HUES64 (cell line): ENCODE measurements at regions not wholly inside any gene's neighbourhood (a gene's known extent, or its start where the extent isn't known, plus 50 kb on each side); places are given as distances from the start of the nearest gene placed in this dataset.

Experiments used
- H3K27ac ChIP-seq: 2 replicates; pipeline ENCODE4 v1.7.0; 2013; ENCODE audit warnings: low read depth, low read length, inconsistent platforms
- H3K27me3 ChIP-seq: 2 replicates; pipeline ENCODE4 v1.6.1; 2013; ENCODE audit warnings: mild to moderate bottlenecking, low read length; ENCODE audit not compliant: insufficient read depth
- H3K36me3 ChIP-seq: 2 replicates; pipeline ENCODE4 v1.6.1; 2013; ENCODE audit warnings: mild to moderate bottlenecking, low read length; ENCODE audit not compliant: insufficient read depth
- H3K4me1 ChIP-seq: 2 replicates; pipeline ENCODE4 v1.6.1; 2013; ENCODE audit warnings: mild to moderate bottlenecking, low read length, moderate library complexity; ENCODE audit not compliant: insufficient read depth
- H3K4me3 ChIP-seq: 2 replicates; pipeline ENCODE4 v1.5.1; 2013; ENCODE audit warnings: mild to moderate bottlenecking, low read length, moderate library complexity
- H3K9ac ChIP-seq: 2 replicates; pipeline ENCODE4 v1.6.1; 2013; ENCODE audit warnings: mild to moderate bottlenecking, low read depth, low read length
- H3K9me3 ChIP-seq: 2 replicates; pipeline ENCODE4 v1.6.1; 2013; ENCODE audit warnings: low read depth, low read length; ENCODE audit not compliant: insufficient read depth
- WGBS: fragments of 150-250, 120-280 bp; methylation state at CpG from one replicate; pipeline ENCODE4 v1.1.7; 2013; ENCODE audit warnings: missing lambda C conversion rate; 5-methylcytosine and 5-hydroxymethylcytosine counted together

DNA sequence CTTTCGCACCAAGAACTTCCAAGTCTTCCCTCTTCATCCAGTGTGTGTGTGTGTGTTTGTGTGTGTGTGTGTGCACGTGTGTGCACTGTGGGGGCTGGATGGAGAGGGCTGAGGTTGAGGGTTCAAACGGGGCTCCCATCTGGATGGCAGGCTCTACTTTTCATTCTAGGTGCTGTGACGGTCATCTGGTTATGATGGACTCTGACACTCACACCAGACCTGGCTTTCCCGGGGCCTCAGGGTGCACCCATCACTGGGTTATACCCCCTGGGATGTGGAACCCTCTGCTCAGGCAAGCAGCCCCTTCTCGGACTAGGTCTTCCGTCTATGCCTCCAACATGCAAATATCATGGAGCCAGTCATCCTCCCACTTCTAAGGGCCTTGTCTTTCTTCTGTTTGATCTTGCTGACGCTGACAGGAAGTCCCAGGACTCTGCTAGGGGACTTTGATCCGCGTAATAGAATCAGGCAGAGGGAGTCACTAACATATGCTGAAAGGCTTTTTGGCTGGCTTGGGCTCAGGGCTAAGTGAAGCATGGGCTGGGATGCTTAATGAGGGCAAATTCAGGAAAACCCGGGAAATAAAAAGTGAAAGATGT is 313.6 kb downstream of the CDC5L start:
- Histone ChIP-seq H3K27ac (no peak overlapping the region), H3K4me3 (no peak overlapping the region), H3K4me1 (peaks cover 14% of the 10 kb centered on the region), H3K36me3 (no peaks in the 10 kb centered on the region), H3K27me3 (no peaks in the 10 kb centered on the region), H3K9ac (no peak overlapping the region), H3K9me3 (no peaks in the 10 kb centered on the region)
- 68% methylated on average over 11 of the region's 11 CpGs for WGBS

DNA sequence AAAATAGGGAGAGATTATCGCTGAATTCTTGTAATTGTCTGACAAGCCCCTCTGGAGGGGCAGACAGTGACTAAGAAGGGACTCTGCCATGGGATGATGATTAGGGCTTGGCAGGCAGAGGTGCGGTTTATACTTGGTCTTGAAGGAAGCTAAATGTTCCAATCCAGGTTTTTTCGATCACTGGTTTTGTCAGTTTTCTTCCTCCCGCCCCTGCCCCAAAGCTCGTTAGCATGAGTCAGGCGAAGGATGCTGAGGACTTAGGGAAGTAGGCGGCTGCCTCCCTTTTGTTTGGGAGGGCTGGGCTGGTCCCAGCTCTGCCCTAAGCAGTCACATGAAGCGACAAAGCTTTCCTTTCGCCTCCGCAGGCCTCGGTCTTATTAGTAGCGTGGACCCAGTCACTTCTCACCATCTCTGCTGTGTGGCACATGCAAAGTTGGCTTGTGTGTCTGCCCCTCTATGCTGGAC is 314.2 kb downstream of the CDC5L start:
- 49% methylated on average over 12 of the region's 12 CpGs for WGBS
- no peak overlapping the region for H3K27ac ChIP-seq
- no peaks in the 10 kb centered on the region for H3K27me3 ChIP-seq
- peaks cover 14% of the 10 kb centered on the region for H3K4me1 ChIP-seq
- H3K36me3 ChIP-seq, result no peaks in the 10 kb centered on the region
- no peak overlapping the region for H3K9ac ChIP-seq
- no peak overlapping the region for H3K4me3 ChIP-seq
- H3K9me3 ChIP-seq, result no peaks in the 10 kb centered on the region

DNA sequence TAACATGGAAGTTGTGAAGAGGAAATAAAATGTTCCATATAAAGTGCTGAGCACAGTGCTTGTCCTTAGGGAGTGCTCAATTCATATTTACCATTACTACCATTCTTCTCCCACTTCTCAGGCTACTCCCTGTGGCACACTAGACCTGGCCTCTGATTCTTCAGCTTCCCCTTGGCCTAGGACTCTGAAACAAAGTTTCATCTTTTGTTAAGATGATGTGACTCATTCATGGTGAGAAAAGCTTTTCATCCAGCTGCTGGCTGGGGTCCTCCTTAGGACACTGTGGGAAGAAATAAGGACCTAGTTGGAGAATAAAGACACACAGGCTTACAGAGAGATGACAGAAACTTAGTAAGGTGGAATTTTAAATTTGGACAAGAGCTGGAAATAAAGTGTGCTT is 314.8 kb downstream of the CDC5L start:
- Histone ChIP-seq H3K36me3 (no peaks in the 10 kb centered on the region), H3K27ac (no peak overlapping the region), H3K9ac (no peak overlapping the region), H3K4me1 (peaks cover 14% of the 10 kb centered on the region), H3K27me3 (no peaks in the 10 kb centered on the region), H3K4me3 (no peak overlapping the region), H3K9me3 (no peaks in the 10 kb centered on the region)

DNA sequence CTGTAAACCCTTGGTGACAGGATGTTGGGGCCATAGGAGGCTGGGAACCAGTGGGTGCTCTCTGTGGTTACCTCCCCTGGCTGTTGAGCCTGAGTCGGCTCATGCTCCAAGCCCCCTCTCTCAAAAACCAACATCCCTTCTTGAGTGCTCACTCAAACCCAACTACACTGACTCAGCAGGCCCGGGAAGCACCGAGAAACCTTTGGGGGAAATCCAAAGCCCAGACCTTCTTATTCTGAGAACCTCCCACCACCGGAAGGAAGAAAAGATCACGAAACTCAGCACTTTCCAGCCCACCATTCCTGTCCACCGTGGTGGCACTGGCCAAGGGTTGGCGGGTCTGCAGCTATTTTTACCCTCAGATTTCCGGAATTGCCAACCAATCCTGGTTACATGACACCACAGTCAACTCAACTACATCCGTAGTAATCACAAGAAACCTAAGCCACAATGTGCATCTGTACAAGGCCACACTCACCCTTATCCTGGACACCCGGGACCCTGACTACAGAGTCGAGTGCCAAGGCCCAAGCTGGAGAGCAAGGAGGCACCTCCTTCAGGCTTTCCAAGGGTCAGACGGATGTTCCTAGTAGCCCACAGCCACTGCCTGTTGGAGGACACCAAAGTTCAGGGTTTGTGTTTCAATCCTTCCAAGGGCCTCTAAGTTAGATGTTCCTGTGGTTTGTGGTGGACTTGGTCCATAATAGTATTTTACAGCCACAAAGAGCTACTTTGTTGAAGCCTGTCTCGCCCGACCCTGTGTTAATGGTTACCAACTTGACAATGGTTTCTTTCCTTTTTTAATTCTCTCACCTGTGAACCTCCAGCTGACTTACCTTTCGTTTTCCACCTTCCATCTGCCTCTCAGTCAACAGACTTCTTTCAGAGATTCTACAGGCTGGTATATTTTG is 317.0 kb downstream of the CDC5L start:
- no peak overlapping the region for H3K27ac ChIP-seq
- H3K27me3 ChIP-seq, result no peaks in the 10 kb centered on the region
- no peak overlapping the region for H3K4me3 ChIP-seq
- no peaks in the 10 kb centered on the region for H3K9me3 ChIP-seq
- H3K36me3 ChIP-seq, result no peaks in the 10 kb centered on the region
- H3K4me1 ChIP-seq, result peaks cover 14% of the 10 kb centered on the region
- WGBS, result 94% methylated on average over 15 of the region's 15 CpGs
- H3K9ac ChIP-seq, result no peak overlapping the region

DNA sequence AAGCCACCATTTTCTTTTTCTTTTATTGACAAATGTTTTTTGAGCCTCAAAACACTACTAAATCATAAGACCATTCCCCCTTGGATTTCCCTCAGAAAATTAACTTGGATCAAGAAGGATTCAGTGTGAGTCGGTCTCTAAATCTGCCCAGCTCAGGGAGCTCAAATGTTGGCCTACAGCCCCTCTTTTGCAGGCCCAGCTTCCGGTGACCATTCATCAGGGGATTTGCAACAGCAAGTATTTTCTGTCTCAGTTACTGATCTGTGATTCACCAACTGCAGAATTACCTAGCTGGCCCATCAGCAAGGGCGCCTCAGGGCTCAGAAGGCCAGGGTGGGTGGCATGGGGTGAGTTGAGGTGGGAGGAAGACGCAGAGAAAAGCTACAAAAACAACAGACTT is 318.1 kb downstream of the CDC5L start:
- Histone ChIP-seq H3K4me1 (peaks cover 14% of the 10 kb centered on the region), H3K27me3 (no peaks in the 10 kb centered on the region), H3K9me3 (no peaks in the 10 kb centered on the region), H3K9ac (no peak overlapping the region), H3K4me3 (no peak overlapping the region), H3K36me3 (no peaks in the 10 kb centered on the region), H3K27ac (no peak overlapping the region)
- WGBS, result 94% methylated on average over 3 of the region's 4 CpGs

DNA sequence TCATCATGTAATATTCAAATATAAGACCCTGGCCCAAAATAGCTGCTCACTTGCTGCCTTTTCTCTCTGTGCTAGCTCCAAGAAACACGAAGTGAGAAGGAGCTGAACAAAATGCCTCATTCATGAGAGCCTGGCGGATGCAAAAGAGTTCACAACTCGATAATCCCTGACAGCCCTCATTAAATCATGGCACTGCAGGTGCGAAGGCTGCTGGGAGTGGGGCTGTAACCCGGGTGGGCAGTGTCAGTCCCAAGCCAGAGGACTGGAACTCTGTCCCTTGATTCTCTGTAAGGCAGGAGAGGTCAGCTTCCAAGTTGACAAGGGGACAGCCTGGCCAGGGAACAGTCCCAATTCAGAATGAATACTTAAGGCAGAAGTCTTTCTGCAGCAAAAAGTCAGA is 318.5 kb downstream of the CDC5L start:
- Histone ChIP-seq H3K4me1 (peaks cover 14% of the 10 kb centered on the region), H3K27ac (no peak overlapping the region), H3K4me3 (no peak overlapping the region), H3K9me3 (no peaks in the 10 kb centered on the region), H3K36me3 (no peaks in the 10 kb centered on the region), H3K9ac (no peak overlapping the region), H3K27me3 (no peaks in the 10 kb centered on the region)
- WGBS, result 92% methylated on average over 5 of the region's 5 CpGs

DNA sequence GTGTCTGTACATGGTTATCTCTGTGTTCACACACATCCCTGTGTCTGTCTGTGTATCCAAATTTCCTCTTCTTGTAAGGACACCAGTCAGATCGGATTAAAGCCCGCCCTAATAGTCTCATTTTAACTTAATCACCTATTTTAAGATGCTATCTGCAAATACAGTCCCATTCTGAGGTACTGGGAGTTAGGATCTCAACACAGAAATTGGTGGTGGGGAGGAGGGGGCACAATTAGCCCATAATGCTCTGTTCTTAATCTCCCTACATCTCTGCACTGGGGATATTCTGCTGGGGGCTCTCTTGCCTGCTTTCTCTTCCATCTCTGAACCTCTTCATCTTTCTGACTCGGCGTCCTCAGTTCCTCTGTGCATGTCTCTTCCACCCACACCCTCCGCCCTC is 320.7 kb downstream of the CDC5L start:
- H3K36me3 ChIP-seq, result no peaks in the 10 kb centered on the region
- 95% methylated on average over 5 of the region's 5 CpGs for WGBS
- H3K27ac ChIP-seq, result no peak overlapping the region
- H3K9ac ChIP-seq, result no peak overlapping the region
- no peaks in the 10 kb centered on the region for H3K9me3 ChIP-seq
- H3K4me1 ChIP-seq, result no peaks in the 10 kb centered on the region
- H3K27me3 ChIP-seq, result no peaks in the 10 kb centered on the region
- no peak overlapping the region for H3K4me3 ChIP-seq

DNA sequence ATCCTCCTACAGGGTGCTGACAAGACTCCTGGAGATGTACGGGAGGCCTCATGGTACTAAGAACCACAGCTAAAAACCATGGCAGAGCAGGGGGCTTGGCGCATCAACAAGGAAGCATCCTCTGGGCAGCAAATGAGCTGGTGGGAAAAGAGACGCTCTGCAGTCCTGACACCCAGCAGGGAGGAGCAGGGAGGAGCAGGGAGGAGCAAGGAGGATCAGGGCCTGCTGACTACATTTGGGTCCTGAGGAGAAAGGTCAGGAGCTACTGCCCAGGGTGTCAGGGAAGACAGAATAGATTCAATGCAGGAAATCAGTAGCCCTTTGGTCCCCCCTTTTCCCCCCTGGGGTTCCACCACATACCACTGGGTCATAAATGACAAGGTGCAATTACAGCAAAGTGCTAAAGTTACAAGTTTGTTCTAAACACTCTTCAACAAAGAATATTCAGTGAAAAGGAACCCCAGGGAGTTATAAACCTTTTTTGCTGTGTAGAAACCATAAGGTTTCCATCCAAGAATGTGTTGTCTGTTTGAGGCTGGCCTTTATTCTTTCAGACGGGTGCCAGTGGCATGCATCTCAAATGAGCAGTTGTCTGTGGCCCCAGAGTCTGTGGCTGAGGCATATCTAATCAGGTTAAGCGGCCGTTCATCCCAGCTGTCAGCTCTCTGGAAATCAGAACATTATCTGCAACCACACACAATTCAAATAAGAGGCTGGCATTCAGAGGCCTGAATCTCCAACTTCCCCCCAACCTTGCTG is 325.0 kb downstream of the CDC5L start:
- Histone ChIP-seq H3K9me3 (no peaks in the 10 kb centered on the region), H3K36me3 (no peaks in the 10 kb centered on the region), H3K27me3 (no peaks in the 10 kb centered on the region), H3K4me1 (no peaks in the 10 kb centered on the region), H3K27ac (no peak overlapping the region), H3K4me3 (no peak overlapping the region), H3K9ac (no peak overlapping the region)
- 72% methylated on average over 6 of the region's 6 CpGs for WGBS

DNA sequence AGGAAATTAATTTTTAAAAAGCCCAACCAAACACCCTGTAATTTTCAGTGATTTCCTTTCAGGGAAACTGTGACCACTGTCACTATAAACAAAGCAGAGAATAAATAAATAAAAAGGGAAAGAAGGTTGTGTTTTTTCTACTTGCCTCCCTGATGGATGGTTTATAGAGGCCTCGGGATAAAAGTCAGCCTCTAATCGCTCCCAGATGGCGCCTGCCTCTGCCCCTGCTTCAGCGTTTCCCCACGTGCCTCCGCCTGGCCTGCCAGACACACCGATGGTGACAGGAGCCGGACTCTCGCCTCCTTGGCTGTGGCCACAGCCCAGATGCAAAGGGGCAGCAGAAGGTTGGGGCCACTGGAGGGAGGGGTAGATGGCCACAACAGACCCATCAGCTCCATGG is 327.7 kb downstream of the CDC5L start:
- Histone ChIP-seq H3K9ac (no peak overlapping the region), H3K4me3 (no peak overlapping the region), H3K27ac (no peak overlapping the region), H3K4me1 (no peaks in the 10 kb centered on the region), H3K27me3 (no peaks in the 10 kb centered on the region), H3K36me3 (no peaks in the 10 kb centered on the region), H3K9me3 (no peaks in the 10 kb centered on the region)
- 96% methylated on average over 9 of the region's 9 CpGs for WGBS

DNA sequence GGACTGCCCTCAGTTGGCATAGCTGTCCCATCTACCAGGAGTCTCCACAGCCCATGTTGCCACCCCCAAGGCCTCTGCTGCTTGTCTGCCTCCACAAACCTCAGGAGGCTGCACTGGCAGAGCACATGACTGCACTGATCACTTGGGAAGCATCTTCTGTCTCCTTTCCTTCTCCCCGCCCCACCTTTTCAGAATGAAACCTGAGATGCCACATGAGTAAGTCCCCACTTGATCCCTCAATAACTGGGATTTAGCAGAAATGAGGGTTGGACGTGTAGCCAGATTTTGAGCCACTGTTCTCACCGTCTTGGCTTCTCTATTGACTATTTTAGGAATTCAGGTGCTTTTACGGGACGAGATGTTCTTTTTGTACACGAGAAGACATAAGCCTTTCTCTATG is 328.4 kb downstream of the CDC5L start:
- Histone ChIP-seq H3K27me3 (no peaks in the 10 kb centered on the region), H3K4me3 (no peak overlapping the region), H3K9me3 (no peaks in the 10 kb centered on the region), H3K9ac (no peak overlapping the region), H3K36me3 (no peaks in the 10 kb centered on the region), H3K4me1 (no peaks in the 10 kb centered on the region), H3K27ac (no peak overlapping the region)
- WGBS, result 85% methylated on average over 6 of the region's 6 CpGs

DNA sequence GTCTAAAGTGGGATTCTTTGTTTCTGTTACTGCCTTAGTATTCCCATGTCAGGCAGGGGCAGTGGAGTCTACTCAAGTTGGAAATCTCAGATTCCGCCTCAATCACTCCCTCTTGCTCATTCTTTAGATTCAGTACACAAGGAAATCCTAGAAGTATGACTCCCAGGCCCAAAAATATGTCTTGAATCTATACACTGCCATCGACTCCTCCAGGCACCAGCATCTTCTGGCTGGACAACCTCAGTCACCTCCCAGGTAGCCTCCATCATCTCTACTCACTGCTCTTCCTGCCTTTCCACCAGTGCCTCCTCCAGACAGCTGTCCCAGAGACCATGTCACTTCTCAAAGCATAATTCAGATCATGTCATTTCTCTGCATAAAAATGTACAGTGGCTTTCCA is 329.9 kb downstream of the CDC5L start:
- no peaks in the 10 kb centered on the region for H3K36me3 ChIP-seq
- no peaks in the 10 kb centered on the region for H3K9me3 ChIP-seq
- no peak overlapping the region for H3K4me3 ChIP-seq
- no peak overlapping the region for H3K9ac ChIP-seq
- no peaks in the 10 kb centered on the region for H3K27me3 ChIP-seq
- WGBS, result 94% methylated on average over 2 of the region's 2 CpGs
- H3K27ac ChIP-seq, result no peak overlapping the region
- H3K4me1 ChIP-seq, result no peaks in the 10 kb centered on the region
